Fibroblast of villous mesenchyme (primary cell): ENCODE measurements at regions not wholly inside any gene's neighbourhood (a gene's known extent, or its start where the extent isn't known, plus 50 kb on each side); places are given as distances from the start of the nearest gene placed in this dataset.

Experiments
- DNase-seq: peaks from one replicate; pipeline ENCODE4 v3.0.0-alpha.2; 2010; ENCODE audit warnings: low read depth
- H3K4me3 ChIP-seq: 2 replicates; pipeline ENCODE4 v1.5.1; 2011; ENCODE audit warnings: low read depth, mild to moderate bottlenecking, low read length
- CTCF ChIP-seq: IDR thresholded peaks from 2 replicates; pipeline ENCODE4 v1.5.1; 2012; ENCODE audit warnings: low read depth, mild to moderate bottlenecking, low read length; ENCODE audit not compliant: insufficient read depth

GRCh38 chr12:124448955-124449622, 118.3 kb downstream of the NCOR2 start:
- no peak for DNase-seq
- H3K4me3 ChIP-seq, result no peak overlapping the region
- TF ChIP-seq CTCF, result no peak

- no peak overlapping the region for H3K4me3 ChIP-seq
- no peak for DNase-seq
- TF ChIP-seq CTCF, result no peak
These were observed 119.0 kb downstream of the NCOR2 start for GRCh38 chr12:124448241-124448954.

- no peak for TF ChIP-seq CTCF
- DNase-seq, result no peak
- no peak overlapping the region for H3K4me3 ChIP-seq
These were observed 121.0 kb downstream of the NCOR2 start for GRCh38 chr12:124446364-124446763.

DNA sequence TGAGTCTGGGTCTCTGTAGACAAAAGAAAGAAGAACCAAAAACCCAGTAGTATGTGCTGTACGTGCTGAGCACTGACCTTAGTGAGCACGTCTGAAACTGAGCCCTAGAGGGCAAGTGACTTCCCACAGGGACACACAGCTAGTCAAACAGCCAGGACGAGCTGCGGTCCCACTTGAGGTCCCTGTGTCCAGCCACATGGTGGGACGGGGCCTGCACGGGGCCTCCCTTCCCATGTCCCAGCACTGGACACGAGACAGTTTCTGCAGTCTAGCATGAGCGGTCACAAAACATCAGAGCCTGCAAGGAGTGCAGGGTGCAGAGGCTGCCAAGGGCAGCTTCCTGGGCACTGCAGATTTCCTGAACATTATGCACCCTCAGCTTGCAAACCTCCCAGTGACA, 121.6 kb downstream of the NCOR2 start:
- DNase-seq, result no peak
- no peak overlapping the region for H3K4me3 ChIP-seq
- no peak for TF ChIP-seq CTCF

GRCh38 chr12:124445121-124445718, 122.2 kb downstream of the NCOR2 start:
- H3K4me3 ChIP-seq, result no peak overlapping the region
- no peak for DNase-seq
- TF ChIP-seq CTCF, result no peak

- no peak for TF ChIP-seq CTCF
- H3K4me3 ChIP-seq, result no peak overlapping the region
- peak; percentile 56 for DNase-seq
These were observed 123.3 kb downstream of the NCOR2 start for GRCh38 chr12:124443931-124444712.
